ENCODE measurements at regions not wholly inside any gene's neighbourhood (a gene's known extent, or its start where the extent isn't known, plus 50 kb on each side); places are given as distances from the start of the nearest gene placed in this dataset.
"Not testable (repeated sequence)": the region's sequence is repeated elsewhere in the genome, so short reads cannot be mapped to it uniquely, and the experiment has no call there.

DNA sequence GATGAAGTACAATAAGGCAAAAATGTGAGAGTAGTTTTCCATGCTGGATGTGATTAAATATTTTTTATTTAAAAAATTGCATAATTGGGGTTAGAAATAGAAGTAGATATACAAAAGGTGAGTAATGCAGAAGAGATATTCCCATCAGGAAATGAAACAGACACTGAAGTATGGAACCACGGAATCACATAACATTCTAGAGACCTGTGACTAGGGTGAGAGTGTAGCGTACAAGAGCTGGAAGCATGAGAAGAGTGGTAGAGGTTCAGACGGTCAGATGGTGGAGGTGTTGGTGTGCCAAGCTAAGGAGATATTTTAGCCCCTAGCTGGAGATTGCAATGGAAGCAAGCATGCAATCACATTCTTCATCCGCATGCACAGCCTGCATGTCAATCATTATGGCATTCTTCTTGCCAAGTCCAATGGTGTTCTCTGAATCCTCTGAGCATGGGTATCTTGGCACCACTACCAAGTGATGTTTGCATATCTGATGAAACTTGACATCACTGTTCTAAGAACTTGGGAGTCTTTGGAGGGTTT lies 587.8 kb downstream of the PSAT1 start:
- no peak for DNase-seq

DNA sequence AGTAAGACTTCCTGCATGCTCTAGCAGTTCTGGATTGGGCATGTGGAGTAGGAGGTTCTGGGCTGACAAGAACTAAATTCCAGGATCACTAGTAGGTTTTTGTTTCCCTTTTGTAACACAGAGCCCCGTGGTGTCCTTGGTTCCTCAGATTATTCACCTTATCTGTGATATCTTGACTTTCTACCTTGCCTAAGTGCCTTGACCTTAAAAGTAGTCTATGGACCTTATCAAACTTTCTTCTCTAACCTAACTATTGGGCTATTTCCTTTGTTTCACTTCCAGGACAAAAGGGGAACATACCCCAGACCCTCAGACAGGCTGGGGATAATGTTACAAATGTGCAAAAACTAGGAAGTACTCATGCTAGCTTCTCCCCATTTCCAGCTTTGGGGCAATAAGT lies 595.3 kb downstream of the PSAT1 start:
- no peak for DNase-seq

DNA sequence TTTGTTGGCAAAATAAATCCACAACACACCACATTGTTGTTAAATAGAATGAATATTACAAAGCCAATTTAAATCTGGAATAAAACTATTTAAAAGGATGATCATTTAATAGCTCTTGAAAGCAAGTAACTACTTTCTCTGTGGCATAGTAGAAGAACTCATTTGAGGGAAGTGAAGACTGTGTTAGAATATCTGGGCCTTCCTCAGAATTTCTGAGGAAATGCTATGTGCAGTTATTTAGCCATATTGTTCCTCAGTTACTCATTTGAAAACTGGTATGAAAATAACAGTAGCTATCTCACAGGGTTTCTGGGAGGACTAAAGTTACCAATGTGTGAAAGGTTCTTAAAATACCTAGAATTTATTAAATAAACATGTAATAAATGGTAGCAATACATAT lies 595.8 kb downstream of the PSAT1 start:
- no peak for DNase-seq

DNA sequence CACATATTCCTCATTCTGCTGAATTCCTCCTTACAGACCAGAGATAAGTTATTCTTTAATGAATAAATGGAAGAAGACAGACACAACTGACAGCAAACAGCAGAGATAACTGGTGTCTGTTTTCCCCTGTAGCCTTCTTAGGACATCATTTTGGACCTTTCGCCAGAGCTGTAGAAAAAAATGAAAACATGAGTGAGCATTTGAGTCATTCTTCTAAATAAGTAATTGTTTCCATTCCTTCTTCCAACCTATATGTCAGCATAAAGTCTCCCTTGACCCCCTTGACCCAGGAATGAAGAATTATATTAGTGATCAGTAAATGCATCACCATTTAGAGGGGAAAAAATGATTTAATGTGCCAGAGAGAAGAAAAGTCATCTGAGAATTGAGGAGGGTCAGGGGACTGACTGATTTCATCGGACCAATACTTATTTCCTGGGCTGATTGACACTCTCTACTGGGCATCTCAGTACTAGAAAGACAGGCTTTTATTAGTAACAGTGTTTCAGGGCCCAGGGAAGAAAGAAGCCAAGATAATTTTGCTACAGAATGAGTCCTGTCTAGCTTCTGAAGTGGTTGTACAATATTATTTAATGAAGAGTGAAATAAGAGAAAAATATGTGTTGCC lies 597.0 kb downstream of the PSAT1 start:
- no peak for DNase-seq

DNA sequence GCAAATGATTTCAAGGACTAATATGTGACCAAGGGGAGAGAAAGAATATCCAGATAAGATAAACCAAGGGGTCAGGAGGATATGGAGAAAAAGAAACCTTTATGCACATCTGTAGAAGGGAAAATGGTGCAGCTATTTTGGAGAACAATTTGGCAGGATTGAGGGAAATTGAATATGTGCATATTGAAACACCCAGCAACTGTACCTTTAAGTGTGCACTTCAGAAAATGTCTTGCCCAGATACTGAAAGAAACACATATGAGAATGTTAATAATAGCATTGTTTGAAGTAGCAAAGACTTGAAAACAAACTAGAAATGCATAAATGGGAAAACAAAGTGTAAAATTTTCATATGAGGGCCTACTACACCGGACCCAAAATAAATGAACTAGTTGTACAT lies 599.6 kb downstream of the PSAT1 start:
- DNase-seq: no peak

DNA sequence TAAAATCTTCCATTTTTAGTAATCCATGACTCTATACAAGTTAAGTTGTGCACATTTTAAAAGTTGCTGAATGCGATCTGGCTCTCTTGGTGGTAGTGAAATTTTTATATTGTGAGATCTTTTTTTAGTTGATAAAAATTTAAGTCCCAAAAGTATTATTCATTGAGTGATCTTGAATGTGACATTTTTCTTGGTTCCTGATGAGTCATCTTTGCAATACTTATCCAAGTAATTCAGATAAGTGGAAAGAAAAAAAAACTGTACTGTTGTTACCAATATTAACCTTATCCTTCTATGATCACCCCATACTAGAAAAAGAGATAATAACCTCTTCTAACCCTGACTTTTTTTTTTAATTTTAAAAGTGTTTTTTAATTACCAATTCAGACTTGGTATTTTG lies 601.3 kb downstream of the PSAT1 start:
- no peak for DNase-seq

DNA sequence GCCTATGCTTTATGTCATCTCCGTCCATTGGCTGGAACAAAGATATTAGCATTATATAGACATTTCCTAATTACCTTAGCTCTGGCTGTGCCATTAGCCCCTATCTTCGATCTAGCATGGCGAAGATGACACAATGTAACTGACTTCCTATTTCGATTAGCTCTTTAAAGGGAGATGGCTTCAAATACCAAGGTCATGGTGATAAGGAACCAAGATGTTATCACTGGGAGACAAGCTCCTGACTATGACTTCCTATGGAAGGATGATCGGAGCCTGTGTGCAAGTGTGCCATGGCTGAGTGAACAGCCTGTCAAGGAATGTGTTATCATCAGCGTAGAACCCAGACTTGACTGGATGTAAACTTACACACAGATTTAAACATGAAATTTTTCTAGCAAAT lies 602.1 kb downstream of the PSAT1 start:
- no peak for DNase-seq

DNA sequence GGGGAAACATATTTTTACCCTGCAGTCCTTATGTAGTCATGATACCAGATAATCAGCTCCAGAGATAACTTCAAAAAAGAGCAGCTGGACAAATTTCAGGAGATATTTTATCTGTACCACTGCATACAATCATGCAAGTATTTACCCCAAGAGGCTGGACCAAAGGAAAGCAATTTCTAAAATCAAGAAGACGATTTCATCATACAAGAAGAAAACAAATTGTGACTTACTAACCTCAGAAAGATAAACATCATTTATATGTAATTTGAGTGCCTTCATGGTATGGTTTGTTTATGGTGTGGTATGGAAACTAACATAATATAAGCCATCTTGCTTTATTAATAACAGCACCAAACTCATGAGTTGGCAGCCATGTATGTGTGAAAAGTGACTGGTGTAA lies 603.6 kb downstream of the PSAT1 start:
- no peak for DNase-seq

DNA sequence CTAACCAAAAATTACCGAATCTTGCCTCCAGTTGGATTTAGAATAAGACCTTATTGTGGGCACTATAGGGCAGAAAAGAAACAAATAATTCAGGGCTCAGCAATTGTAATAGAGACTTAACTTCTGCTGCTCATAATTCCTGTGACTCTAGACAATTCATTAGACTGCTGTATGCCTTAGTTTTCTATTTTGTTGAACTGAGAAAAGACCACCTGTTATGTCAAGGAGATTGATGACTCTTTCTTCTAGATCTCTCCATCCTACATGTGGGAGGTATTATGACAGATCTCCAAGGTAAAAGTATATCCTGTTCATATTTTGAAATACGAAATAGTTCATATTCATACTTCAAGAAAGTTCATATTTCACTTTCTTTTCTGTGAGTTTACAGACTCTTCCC lies 605.1 kb downstream of the PSAT1 start:
- no peak for DNase-seq

DNA sequence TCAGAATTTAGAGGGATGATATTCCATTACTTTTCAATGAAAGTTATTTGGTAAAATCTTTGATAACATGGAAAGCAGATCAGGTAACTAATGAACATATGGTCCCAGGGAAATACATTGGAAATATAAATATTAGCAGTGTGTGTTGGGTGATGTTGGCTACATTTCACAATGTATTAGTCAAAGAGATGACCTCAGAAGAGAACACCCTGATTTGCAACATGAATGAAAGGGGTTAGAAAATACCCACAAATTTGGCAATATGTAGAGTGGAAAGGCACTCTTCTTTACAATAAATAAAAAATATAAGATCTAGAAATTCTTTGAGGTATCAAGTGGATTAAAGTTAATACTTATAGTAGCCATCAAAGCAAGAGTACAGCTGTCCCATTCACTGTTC lies 606.7 kb downstream of the PSAT1 start:
- DNase-seq: no peak

DNA sequence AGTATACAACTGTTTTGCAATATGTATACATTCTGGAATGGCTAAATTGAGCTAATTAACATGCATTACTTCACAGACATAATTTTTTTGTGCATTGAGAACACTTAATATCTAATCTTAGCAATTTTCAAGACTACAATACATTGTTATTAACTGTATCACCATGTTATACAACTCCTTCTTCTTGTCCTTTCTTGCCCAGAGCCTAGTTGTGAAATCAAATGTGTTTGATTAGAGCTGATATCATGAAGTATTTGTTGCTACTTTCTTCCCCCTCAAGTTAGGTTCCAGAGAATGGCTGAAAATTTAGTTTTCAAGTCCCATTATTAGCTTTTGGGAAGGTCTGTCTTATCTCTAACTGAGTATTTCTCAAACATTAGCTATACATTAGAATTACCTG lies 607.8 kb downstream of the PSAT1 start:
- DNase-seq: no peak

DNA sequence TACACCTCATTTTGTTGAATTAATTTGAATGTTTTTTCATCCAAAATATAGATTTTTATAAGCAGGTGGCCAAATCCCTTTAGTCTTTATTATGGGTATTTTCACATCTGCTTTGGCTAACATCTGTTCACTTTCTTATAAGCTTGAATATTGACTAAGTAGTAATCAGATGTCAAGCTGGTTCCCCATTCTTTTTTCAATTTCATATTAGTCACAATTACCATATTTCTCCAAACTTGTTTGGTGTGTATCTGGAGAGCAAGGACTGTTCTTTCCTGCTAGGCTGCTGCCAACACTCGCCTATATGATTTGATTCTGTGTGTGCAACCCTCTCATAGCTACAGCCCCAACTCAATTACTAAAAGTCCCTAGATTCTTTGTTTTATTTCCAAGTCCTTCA lies 608.5 kb downstream of the PSAT1 start:
- DNase-seq: no peak

DNA sequence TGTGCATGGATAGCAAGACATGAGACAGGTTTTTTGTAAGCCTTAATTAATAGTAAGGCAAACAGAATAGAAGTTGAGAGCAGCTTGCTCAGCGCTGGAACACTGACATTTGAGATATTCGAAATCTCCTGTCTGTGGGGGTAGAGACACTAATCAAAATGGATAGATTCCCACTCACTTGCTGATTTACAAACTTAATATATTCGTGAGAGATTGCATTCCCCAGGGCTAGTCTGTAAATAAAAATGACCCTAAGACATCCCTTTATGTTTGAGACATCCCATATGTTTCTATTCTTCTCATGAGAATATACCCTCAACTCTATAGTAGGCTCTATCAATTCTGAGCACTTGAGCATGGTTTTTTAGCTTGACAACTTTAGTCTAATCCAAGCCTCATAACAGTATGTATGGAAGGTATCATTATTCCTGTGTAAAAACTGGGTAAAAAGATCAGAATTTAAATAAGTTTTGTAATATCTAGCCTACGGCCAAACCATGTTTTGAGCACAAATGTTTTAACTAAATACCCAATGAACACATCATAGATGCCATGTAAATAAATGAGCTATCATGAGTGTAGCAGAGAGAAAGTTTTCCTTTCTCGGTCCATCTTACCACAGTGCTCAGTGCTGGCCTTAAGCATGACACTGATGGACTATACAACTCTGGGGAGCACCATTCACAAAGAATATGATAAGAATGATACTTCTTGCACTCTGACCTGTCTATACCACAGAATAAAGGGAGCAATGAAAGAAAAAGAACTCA lies 609.2 kb downstream of the PSAT1 start:
- DNase-seq: no peak

DNA sequence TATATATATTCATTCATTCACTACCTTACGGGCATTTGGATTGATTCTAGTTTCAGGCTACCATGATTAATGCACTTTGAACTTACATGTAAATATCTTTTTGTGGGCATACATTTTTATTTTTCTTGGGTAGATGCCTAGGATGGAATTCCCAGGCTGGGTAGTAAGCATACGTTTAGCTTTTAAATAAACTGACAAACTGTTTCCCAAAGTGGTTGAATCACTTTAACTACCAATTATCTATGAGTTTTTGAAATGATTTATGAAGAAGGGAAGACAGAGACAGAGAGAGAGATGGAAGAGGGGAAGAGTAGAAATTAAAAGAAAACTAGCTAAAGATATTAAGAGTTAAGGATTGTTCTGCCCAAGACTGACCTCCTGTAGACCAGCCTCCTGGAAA lies 612.6 kb downstream of the PSAT1 start:
- no peak for DNase-seq

DNA sequence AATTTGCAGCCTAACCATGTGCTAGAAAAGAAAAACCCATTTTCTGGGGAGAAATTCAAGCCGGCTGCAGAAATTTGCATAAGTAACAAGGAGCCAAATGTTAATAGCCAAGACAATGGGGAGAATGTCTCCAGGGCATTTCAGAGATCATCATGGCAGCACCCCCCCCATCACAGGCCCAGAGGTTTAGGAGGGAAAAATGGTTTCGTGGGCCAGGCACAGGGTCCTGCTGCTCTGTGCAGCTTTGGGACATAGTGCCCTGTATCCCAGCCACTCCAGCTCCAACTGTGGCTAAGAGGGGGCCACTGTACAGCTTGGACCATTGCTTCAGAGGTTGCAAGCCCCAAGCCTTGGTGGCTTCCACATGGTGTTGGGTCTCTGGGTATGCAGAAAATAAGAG lies 620.0 kb downstream of the PSAT1 start:
- DNase-seq: not testable (repeated sequence)

DNA sequence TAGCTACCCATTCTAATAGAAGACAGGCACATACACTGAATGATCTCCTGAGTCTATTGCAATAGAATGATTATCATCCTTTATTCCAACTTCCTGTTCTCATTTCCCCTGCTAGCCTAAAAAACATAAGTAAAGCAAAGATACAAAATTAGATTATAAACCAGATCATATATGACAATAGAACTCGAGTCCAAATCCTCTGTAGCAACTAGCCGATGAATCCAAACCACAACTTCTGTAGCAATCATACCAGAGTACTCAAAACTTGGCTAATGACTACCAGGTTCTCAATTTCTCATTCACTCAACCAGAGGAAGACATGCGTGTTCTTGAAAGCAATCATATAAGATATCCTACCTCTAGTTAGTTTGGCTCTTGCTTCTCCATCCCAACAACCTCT lies 622.1 kb downstream of the PSAT1 start:
- DNase-seq: no peak

DNA sequence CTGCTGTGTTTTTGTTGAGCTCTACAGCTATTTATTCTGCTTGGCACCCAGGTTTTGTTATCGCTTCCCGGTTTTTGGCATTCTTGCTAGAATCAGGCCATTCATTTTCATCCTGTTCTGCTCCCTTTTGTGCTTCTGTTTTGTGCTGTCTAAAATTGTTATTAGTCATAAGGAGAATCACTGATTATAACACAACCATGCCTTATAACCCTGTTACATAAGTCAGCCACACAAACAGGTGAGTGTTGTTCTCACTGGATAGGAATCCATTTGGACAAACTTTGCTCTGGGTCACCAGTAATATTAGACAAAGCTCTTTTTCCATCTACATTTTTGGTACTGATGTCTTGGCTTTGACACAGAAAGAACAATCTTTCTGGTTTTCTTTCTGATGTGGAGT lies 622.8 kb downstream of the PSAT1 start:
- DNase-seq: no peak

DNA sequence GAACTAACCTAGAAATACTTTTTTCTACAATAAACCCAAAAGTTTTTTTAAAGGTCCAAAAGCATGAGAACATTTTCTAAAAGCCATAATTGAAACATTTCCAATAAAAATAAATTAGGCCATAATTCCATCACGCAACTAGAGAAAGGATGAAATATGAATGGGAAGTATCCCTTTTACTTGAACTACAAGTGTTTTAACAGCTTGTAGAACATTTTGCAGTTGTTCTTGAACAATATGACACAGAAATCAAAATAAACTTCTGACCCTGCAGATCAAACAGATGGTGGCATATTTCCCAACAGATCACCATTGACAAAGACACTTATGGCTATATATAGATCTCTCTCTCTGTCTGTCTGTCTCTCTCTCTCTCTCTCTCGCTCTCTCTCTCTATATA lies 624.4 kb downstream of the PSAT1 start:
- no peak for DNase-seq

DNA sequence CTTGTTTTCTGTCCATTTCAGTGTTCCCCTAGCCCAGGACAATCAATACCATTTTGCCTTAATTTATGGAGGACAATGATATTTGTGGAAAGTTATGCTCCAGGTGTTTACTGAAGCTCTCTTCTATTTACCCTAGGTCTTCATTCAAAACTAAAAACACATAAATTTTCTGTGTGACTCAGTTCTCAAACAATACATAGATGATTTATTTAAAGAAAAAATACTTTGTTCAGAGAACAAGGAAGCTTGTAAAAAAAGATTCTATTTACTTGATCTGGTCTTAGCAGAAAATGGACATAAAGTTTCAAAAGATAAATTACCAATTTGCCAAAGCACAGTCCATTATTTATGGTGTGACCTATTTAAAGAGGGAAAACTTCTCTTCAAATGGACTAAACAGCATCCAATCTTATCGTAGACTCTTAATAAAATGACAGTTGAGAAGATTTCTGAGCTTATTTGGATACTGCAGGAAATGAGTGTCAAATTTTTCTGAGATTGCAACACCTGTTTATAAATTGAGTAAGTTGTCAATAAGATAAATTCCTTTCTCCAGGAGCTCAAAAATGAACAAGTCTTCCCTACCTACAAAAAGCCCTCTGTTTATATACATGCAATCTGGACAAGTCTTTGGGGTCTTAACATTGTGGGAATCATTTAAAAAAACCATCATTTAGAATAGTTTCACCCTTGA lies 627.2 kb downstream of the PSAT1 start:
- no peak for DNase-seq

DNA sequence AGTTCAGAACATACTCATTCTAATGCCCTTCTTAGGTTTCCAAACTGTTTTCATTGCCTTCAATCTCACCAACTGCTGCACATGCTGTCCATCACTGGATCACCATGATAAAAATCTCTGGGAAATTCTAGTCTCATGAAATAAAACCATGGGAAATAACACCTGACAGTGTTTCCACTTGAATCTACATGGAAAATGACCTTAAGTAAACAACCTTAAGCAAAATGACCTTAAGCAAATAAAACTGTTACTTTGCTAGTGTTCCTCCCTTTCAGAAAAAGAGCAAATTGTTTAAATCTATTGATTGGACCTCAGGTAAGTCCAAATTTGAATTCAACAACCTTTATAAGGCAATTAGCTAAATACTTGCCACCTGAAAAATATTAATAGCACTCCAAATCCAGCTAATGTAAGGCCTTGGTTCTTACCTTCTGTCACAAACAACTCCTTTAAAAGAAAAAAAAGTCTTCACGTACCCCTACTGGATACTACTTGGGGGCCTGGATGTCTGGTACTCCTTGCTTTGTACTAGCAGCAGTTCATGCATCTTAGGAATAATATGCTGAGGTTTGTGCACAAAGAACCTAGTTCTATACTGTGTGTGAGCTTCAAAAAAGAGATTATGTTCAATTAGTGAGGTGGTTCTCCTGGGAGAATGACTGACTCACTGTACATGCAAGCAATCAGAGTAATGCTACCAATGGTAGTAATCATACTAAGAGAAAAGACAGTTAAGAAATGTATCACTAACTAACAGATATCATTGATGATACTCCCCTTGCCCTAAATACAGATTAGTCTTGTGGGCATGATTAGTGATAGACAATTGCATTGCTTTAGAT lies 630.4 kb downstream of the PSAT1 start:
- no peak for DNase-seq

DNA sequence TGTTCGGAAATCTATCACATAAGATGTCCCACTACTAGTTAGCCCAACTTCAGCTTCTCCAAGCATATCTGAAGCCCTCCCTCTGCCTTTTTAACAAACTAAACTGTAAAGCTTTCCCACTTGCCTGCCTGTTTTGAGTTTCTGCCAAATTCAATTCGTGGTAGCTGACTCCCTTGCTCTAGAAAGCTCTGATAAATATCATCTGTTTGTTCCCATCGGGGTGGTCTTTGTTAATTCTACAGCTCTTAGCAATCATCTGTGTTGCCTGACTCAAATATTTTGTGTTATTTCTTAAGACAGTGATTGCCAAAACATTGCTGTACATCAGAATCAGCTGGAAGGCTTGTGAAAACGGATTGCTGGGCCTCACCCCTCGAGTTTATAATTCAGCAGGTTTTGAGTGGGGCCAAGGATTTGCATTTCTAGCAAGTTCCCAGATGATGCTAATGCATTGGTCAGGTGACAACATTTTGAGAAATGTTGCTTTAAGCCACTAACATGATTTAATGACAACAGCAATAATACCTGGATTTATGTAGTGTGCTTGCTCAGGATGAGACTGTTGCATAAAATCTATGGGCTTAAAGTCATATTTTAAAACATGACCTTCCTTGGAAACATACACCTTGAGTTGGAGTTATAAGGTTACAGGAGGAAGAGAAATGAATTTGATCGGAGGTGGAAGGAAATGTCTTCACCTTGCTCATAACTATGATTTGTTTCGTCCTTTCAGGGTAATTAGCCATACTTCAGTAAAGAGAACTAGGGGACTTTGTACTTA lies 631.9 kb downstream of the PSAT1 start:
- no peak for DNase-seq

DNA sequence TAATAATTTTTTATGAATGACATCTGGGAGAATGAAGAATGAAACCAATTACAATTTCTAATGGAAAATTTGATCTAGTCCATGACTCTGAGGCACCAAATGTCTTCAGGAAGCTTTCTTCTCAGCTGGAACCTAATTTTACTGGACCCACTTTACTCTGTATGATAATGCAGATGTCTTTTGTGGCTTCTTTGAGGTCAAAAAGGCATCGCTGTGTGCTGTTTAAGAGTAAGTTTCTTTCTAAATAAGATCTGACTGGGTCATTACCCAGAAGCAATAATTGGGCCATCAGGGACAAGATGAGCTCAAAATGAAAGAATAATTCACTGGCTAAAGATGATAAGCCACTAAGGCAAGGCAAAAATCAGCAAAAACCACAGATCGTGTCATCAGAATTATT lies 633.4 kb downstream of the PSAT1 start:
- DNase-seq: no peak

All from activated CD8-positive, alpha-beta memory T cell treated with anti-CD3 and anti-CD28 coated beads for 24 hours (primary cell).